DMS153 (cell line): ENCODE measurements at regions not wholly inside any gene's neighbourhood (a gene's known extent, or its start where the extent isn't known, plus 50 kb on each side); places are given as distances from the start of the nearest gene placed in this dataset.
"Not testable (repeated sequence)": the region's sequence is repeated elsewhere in the genome, so short reads cannot be mapped to it uniquely, and the experiment has no call there.

Source experiments
- DNase-seq: peaks from one replicate; lab custom pipeline; 2025; lab: John Stamatoyannopoulos, UW

DNA sequence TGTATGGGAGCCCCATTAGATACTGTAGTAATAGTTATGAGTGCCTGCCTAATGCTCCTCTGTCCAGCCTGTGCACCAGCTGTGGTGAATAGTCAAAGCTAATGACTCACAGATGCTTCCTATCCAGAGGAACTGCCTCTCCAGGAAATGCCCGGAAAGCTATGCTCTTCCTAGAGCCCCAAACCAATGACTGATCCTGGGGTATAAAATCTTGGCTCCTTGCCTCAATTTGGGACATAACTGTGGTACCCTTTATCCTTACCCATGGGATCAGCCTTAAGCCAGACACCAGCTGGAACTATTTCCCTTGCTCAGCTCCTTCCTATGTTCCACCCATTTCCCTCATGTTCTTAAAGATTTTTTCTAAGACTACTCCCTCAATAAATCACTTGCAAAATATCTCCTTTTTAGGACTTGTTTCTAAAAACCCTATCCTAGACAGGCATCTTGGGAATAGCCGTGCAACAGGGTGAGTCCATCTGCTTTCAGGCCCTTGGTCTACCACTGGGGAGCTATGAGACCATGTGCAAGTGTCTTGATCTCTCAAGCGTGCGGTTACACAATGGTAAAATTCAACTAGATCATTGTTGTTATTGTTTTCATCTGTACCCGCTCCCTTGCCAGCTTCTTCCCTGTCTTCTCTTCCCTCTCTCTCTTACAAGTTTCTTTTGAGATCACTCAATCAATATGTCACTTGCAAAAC, 283.7 kb downstream of the BTBD3 start:
- no peak for DNase-seq

DNA sequence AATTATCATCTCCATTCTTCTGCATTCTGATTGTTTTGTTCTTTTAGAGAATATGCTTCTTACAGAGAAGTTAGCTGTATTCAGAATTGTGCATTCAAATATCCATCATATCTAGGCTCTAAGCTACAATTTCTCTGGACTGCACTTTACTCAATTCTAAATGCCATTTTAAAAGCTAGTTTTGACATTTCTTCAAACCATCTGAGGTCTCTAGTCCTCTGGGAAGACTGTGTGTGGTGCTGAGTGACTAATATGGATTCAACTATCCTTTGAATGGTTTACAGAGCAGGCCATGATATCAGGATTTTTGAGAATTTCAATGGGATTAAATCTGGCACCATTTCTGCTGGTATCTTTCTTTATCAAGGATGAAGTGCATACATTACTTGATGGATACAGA, 285.7 kb downstream of the BTBD3 start:
- DNase-seq, result no peak

DNA sequence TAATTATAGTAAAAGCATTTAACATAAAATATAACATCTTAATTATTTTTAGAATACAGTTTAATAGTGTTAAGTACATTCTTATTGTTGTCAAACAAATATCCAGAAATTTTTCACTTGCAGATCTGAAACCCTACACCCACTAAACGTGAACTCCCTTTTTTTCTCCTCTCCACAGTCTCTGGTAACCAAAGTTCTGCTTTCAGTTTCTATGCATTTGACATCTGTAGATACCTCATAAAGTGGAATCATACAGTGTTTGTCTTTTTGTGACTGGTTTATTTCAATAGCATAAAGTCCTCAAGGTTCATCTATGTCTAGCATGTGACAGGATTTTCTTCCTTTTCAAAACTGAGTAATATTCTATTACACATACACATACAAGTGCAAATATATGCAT, 286.3 kb downstream of the BTBD3 start:
- no peak for DNase-seq

DNA sequence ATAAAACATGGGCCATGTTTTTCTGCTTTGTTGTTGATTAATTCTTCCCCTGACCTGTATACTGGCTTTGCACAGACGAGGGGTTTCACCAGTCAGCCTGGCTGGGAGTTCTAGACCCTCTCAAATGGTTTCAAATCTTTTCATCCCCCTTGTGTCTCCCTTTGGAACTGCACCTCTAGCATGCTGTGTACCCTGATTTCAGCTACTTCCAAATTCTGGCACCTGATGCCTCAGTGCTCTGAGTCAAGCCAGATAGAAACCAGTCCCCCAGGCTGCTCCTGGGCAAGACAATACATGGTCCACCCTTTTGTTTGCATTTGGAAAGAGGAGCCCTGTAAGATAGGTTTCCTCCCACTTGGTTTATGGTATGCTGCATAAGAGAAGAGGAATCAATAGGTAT, 290.2 kb downstream of the BTBD3 start:
- no peak for DNase-seq

DNA sequence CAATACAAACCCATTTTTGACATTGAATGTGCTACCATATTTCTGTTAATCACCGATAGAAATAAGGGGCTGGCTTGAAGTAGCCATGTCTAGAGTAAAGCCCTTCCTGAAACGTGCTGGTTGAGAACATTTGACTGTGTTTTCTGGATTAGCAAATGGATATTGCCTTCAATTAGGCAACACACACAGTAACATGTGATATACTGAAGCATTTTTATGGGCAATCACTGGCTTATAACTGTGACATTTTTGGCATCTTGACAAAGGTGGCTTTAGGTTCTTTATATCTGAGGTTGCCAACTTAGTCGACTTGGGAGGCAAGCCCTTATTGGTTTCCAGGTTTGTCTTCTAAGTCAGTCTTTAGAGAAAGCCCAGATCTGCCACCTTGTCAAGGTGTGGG, 292.9 kb downstream of the BTBD3 start:
- DNase-seq, result no peak

DNA sequence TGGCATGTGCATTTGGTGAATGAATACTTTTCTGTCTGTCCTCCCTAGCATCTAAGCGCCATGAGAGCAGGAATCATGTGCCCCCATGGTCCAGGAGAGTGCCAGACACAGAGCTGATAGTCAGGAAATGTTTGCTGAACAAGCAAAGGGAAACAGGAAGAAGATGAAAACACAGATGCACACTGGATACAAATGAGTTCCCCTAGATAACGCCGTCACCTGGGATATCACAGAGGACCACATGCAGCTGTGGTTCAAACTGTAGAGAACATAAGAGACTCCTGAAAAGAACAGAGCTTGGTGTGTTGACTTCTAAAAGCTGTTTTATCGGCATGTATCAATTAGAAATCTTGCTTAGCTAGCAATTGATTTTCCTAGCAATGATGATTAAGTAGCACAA, 293.7 kb downstream of the BTBD3 start:
- DNase-seq, result no peak

DNA sequence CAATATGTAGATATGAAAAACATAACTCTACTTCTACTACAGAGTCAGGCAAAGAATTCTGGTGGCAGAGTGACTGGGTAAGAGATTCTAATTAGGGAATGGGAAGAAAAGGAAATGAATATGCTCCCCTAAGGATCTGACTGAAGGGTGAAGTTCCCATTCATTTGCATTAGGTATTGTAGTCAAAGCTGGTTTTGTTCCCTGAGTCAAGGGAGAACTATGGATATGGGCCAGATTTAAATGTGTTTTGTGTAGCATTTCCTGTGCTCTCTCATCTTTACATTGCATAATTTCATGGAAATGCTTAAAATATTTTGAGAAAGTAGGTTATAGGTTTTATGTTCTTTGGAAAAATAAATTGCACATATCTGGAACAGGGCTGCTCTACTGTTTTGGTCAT, 299.7 kb downstream of the BTBD3 start:
- no peak for DNase-seq

DNA sequence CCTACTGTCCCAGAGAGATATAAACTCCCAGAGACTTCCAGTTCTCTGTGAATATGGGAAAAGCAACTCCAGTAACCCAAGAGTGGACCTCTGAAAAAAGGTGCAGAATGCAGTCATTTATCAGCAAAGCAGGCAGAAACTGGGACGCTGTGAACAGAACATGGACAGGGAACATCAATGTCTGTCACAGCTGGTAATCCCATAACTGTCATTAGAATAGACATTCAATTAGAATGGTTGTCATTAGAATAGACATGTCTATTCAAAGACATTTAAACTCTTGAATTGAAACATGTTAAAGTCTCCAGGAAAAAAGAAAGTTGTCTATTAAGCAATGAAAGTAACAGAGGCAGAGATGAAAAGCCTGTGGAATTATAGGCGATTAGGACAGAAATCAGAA, 302.1 kb downstream of the BTBD3 start:
- DNase-seq, result no peak

DNA sequence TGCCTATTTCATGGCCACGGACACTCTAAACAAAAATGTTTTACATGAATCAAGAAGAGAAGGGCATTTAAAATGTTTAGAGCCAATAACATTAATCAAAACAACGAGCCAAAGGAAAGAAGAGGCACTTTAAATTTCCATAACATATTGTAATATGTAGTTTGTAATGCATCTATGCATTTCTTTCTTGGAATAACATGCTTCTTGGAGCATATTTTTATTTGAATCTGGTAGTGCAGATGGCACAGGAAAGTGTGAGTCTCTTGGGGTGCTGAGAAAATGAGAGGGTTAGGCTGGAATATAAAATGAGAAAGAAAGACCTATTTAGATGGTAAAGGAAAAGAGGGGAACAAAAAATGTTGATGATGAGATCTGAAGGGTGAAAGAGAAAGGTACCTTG, 305.4 kb downstream of the BTBD3 start:
- DNase-seq, result no peak

DNA sequence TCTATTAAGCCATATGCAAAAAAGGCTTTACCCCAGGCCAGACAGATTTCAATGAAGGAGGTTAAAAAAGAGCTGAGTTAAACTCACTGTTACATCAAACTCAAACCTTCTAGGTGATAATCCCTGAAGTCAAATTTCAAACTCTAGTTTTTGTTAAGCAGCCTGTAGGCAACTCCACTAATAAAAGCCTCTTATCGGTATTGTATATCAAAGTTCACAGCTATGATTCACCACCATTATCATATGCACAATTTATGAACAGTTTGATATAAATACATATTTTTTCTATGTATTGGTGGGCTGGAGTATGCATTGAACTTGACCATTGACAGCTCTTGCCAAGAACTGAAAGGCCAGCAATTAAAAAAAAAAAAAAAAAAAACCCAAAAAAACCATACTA, 308.2 kb downstream of the BTBD3 start:
- no peak for DNase-seq

DNA sequence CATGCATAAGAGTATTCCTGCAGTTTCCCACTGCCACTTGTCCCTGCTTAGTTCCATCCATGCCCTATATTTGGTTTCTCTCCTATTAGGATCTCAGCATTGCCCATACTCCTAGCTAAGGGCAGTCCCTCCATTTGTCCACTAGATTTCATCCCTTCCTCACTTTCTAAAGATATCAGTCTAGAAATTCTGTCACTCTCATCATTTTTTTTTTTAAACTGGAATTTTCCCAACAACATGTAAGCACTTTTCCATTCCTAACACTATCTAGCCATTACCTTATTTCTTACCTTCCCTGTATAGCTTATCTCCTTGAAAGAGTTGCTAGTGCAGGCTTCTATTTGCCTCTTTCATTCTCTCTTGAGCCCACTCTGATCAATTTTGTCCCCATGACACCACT, 312.2 kb downstream of the BTBD3 start:
- DNase-seq, result no peak

DNA sequence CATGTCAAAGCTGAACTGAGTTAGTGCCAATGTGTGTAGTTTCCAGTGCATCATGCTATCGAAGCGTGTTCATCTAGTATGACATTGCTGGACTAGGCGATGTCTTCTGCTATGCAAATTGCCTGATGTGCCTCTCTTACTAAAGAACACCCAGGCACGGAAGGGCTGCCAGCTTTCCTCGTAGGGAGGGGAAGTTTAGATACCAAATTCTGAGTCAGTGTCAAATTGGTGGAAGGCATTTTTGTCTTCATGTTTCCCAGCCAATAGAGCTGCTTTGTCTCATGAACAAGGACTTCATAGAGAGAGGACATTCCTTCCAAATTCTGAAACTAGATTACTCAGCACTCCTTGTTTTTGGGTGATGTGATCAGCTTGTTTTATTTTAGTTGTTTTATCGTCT, 320.1 kb downstream of the BTBD3 start:
- no peak for DNase-seq

DNA sequence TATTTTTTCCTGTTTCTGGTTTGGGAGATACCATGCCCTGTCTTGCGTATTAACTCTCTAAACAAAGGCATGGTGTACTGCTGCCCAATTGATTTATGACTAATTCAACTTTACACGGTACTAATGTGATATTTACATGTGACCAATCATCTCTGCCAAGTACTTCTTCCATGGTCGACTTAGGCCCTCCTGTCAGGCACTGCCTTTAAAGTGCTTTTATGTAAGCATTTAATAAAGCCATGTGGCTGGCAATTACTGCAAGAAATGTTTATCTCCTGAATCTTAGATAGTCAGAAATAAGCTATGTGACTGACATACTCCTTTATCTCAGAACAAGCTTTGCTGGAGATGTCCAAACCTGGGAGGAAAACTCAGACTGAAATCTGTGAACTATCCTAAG, 323.4 kb downstream of the BTBD3 start:
- DNase-seq, result peak; percentile 84

DNA sequence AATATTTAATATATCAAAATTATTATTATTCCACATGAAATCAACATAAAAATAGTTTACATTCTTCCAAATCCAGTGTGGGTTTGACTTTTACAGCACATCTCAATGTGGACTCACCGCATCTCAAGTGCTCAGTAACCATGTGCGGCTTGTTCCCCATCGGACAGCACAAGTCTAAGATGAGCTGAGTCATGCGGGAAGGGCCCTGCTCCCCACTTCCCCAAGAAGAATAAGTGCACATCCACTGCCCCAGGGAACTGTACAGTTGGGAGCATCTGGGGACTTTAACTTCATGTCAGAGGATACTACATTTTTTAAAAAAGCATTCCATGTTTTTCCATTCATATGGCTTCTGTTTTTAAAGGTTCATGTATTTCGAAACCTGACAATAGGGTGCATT, 325.6 kb downstream of the BTBD3 start:
- DNase-seq, result no peak

DNA sequence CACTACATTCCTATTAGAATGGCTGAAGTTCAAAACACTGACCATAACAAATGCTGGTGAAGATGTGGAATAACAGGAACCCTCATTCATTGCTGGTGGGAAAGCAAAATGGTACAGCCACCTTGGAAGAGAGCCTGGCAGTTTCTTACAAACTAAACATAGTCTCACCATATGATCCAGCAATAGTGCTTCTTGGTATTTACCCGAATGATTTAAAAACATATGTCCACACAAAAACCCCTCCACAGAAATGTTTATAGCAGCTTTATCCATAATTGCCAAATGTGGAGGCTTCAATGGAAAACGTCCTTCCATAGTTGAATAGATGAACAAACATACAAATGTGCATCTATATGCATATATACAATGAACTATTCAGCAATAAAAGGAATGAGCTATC, 330.8 kb downstream of the BTBD3 start:
- DNase-seq, result no peak

DNA sequence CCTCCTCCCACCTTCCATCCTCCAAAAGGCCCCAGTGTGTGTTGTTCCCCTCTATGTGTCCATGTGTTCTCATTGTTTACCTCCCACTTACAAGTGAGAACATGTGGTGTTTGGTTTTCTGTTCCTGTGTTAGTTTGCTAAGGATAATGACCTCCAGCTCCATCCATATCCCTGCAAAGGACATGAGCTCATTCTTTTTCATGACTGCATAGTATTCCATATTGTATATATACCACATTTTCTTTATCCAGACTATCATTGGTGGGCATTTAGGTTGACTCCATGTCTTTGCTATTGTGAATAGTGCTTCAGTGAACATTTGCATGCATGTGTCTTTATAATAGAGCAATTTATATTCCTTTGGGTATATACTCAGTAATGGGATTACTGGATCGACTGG, 333.0 kb downstream of the BTBD3 start:
- not testable (repeated sequence) for DNase-seq

DNA sequence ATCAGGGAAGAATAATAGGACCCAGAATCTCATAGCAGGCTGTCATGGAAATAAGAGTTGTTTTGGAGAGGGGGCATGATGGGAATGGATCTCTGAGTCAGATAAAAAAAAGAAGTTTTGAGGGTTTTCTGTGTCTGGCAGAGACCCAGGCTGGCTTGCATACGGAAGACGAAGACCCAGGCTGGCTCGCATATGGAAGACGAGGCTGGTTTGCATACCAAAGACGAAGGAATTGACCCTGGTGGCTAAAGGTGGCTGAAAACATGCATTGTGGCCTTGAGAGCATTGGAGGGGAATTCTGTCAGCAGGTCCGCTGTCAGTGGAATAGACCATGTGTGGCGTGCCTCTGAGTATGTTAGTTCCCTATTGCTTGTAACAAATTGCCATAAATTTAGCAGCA, 335.1 kb downstream of the BTBD3 start:
- DNase-seq, result no peak

DNA sequence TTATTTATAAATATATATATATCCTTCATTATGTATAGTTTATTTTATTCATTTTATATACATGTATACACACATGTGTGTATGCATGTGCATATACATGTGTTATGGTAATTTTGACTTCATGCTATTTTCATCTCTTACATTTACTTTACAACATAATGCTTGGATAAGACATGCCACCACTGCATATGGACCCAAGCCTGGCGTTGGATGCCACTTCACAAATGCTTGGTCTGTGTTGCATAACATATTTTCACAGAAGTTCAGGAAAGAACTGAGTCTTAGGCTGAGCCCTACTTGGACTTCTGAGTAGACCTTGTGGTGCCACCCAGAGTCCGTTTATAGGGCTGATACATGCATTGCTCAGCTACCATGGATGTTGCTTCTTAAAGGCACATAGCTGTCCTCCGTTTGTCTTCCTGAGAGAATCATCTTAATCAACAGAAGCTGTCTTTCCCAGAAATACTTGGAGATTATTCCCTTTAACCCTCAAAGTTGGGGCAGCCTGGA, 337.8 kb downstream of the BTBD3 start:
- no peak for DNase-seq

DNA sequence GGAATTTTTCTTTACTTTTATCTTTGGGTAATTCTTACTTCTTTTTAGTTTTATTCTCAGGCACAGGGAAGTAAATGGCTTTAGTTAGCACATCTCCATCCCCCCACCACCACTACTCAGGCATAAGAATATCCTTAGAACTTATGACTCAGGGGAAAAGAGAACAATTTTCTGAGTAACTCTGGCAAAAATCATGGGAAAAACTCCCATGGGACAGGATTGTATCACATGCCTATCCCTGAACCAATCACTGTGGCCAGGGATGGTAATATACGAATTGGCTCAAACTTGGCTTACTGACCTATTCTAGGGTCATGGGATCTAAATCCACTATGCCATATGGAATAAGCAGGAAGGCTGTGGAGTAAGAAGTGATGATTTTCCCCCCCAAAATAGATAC, 339.1 kb downstream of the BTBD3 start:
- DNase-seq, result no peak

DNA sequence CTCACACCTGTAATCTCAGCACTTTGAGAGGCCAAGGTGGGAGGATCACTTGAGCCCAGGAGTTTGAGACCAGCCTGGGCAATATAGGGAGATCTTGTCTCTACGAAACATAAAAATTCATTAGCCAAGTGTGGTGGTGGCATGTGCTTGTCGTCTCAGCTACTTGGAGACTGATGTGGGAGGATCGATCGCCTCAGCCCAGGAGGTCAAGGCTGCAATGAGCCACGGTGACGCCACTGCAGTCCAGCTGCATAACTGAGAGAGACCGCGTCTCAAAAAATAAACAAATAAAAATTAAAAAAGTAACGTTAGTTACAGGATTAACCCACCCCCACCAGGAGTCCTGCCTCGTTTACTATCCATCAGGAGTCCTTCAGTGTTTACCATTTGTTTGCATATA, 345.1 kb downstream of the BTBD3 start:
- DNase-seq, result no peak

DNA sequence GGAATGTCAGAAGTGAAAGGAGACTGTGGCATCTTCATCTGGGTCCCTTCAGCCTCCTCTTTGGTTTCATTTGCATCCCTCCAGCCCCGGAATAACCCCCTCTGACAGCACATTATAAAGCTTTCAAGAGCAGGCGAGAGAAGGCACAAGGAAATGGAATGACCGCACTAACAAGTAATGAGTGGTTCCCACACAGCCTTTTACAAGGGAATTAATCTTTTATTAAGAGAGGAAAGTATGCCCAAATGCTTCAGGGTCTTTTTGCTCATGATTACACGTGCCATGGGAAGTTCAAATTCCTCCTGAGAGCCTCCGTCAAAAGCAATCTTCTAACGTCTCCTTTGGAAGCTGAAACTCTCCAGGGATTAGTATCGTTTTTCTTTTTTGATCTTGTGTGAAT, 347.0 kb downstream of the BTBD3 start:
- DNase-seq, result no peak

DNA sequence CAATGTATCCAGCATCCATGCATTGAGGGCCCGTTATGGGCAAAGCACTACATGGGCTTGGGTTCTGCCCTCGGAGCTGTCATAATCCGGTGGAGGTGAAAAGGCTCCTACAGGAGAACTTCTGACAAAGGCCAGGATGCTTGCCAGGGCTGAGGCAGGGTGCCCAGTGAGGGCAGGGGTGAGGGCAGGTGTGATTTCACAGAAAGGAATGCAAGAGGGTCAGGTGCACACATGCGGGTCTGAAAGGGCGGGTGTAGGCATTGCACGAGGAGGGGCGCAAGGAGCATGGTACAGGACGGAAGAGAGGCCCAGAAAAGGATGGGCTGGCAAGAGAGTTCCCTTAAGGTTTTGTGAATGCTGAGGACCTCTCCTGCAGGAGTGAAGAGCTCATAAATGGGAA, 348.0 kb downstream of the BTBD3 start:
- no peak for DNase-seq

DNA sequence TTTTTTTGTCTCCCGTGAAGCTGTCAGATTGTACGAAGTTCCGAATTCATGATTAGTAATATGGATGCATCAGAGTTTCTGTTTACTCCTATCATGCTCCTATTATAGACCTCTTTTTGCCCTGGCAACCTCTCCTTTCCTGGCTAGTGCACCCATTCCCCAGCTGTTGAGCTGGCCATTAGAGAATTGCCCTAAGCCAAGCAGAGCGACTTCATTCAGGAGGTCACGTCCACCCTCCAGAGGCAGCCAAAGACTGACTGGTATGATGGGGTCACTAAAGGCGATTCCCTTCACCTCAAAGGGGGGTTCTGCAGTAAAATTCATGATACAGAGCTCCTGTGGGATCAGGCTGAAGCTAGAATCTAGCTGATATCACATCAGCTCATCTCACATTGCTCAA, 351.9 kb downstream of the BTBD3 start:
- DNase-seq, result no peak

DNA sequence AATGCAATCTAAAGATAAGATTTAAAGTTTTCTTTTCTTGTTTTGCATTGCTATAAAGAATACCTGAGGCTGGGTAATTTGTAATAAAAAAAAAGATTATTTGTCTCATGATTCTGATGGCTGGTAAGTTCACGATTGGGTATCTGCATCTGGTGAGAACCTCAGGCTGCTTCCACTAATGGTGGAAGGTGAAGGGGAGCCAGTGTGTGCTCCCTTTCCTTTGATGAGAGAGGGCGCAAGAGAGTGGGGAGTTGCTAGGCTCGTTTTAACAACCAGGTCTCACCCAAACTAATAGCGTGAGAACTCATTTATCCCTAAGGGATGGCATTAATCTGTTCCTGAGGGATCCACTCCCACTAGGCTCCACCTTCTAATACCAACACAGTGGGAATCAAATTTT, 353.2 kb downstream of the BTBD3 start:
- no peak for DNase-seq
